ENCODE measurements at regions not wholly inside any gene's neighbourhood (a gene's known extent, or its start where the extent isn't known, plus 50 kb on each side); places are given as distances from the start of the nearest gene placed in this dataset.

GRCh38 chrX:3803713-3804112 lies 90.3 kb upstream of the PRKX start:
- TF ChIP-seq, protein P1, sequence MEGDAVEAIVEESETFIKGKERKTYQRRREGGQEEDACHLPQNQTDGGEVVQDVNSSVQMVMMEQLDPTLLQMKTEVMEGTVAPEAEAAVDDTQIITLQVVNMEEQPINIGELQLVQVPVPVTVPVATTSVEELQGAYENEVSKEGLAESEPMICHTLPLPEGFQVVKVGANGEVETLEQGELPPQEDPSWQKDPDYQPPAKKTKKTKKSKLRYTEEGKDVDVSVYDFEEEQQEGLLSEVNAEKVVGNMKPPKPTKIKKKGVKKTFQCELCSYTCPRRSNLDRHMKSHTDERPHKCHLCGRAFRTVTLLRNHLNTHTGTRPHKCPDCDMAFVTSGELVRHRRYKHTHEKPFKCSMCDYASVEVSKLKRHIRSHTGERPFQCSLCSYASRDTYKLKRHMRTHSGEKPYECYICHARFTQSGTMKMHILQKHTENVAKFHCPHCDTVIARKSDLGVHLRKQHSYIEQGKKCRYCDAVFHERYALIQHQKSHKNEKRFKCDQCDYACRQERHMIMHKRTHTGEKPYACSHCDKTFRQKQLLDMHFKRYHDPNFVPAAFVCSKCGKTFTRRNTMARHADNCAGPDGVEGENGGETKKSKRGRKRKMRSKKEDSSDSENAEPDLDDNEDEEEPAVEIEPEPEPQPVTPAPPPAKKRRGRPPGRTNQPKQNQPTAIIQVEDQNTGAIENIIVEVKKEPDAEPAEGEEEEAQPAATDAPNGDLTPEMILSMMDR (IDR thresholded peaks at IDR 0.05; ENCODE audit: insufficient read depth, low read depth, low read length): no peak
- TF ChIP-seq EZH2 (IDR thresholded peaks at IDR 0.05; ENCODE audit: insufficient read depth, low read length): no peak

All from astrocyte (in vitro differentiated cells and primary cell).